SK-N-SH (cell line): ENCODE measurements at regions not wholly inside any gene's neighbourhood (a gene's known extent, or its start where the extent isn't known, plus 50 kb on each side); places are given as distances from the start of the nearest gene placed in this dataset.

Experiments used
- CTCF ChIA-PET: fragments of 300-600, 350-600 bp; formaldehyde crosslinking; extraction: SDS; loops from one replicate; lab custom pipeline; 2021; lab: Yijun Ruan, JAX
- POLR2A ChIA-PET: fragments of 350-600 bp; sonication (Branson Sonifier 250); formaldehyde crosslinking; extraction: SDS; loops from one replicate; lab custom pipeline; 2020; ENCODE audit warnings: antibody characterized with exemption, inconsistent platforms; lab: Yijun Ruan, JAX
- DNase-seq: peaks from one replicate; pipeline ENCODE4 v3.0.0; 2012
- H2AFZ ChIP-seq: fragments of 200-600 bp; sonication (generic); 2 replicates; pipeline ENCODE4 v1.8.1; 2016; ENCODE audit warnings: antibody characterized with exemption, mild to moderate bottlenecking, low read depth
- H3F3A ChIP-seq: fragments of 200-600 bp; sonication (generic); replicated peaks from 2 replicates; pipeline ENCODE3; 2016; ENCODE audit warnings: antibody characterized with exemption, mild to moderate bottlenecking; ENCODE audit not compliant: insufficient read depth
- H3K27ac ChIP-seq, 2 experiments: fragments of 200-500 bp in 1 of 2; fragments of 200-600 bp in 1 of 2; sonication (Bioruptor generic) in 1 of 2; sonication (generic), shearing (Covaris generic) in 1 of 2; 2 replicates each; pipeline versions ENCODE4 v1.5.1 to v1.6.1; 2014 to 2016; ENCODE audit warnings: low read depth in 2 of 2, inconsistent platforms in 1 of 2, low read length in 1 of 2, mild to moderate bottlenecking in 1 of 2, mixed read lengths in 1 of 2
- H3K27me3 ChIP-seq: fragments of 200-600 bp; sonication (generic), shearing (Covaris generic); 2 replicates; pipeline ENCODE4 v1.6.1; 2016; ENCODE audit warnings: mixed run types; ENCODE audit not compliant: insufficient read depth
- H3K36me3 ChIP-seq, 2 experiments: fragments of 200-500 bp in 1 of 2; fragments of 200-600 bp in 1 of 2; sonication (Bioruptor generic) in 1 of 2; sonication (generic) in 1 of 2; replicated peaks in 1 of 2; 2 replicates each; pipeline versions ENCODE3 to v1.5.1; 2014 to 2016; ENCODE audit warnings: low read length in 1 of 2, mild to moderate bottlenecking in 1 of 2; ENCODE audit not compliant: insufficient read depth in 2 of 2, control insufficient read depth in 1 of 2
- H3K4me1 ChIP-seq, 2 experiments: fragments of 200-500 bp in 1 of 2; fragments of 200-600 bp in 1 of 2; sonication (Bioruptor generic) in 1 of 2; sonication (generic), shearing (Covaris generic) in 1 of 2; 2 replicates each; pipeline versions ENCODE4 v1.5.1 to v1.6.1; 2014 to 2016; ENCODE audit warnings: low read depth in 1 of 2, low read length in 1 of 2, mixed run types in 1 of 2; ENCODE audit not compliant: insufficient read depth in 2 of 2, control insufficient read depth in 1 of 2
- H3K4me2 ChIP-seq: fragments of 200-600 bp; sonication (generic), shearing (Covaris generic); 2 replicates; pipeline ENCODE4 v1.6.1; 2017; ENCODE audit warnings: mixed run types
- H3K4me3 ChIP-seq, 2 experiments: fragments of 200-500 bp in 1 of 2; fragments of 200-600 bp in 1 of 2; sonication (Bioruptor generic) in 1 of 2; sonication (generic), shearing (Covaris generic) in 1 of 2; 2 replicates each; pipeline versions ENCODE4 v1.5.1 to v1.8.1; 2014 to 2016; ENCODE audit warnings: low read depth in 2 of 2, inconsistent platforms in 1 of 2, low read length in 1 of 2, mild to moderate bottlenecking in 1 of 2, mixed read lengths in 1 of 2, moderate library complexity in 1 of 2
- H3K79me2 ChIP-seq: fragments of 200-600 bp; sonication (generic); 2 replicates; pipeline ENCODE4 v1.8.1; 2017; ENCODE audit warnings: mild to moderate bottlenecking; ENCODE audit not compliant: insufficient read depth
- H3K9ac ChIP-seq: fragments of 200-600 bp; sonication (generic); 2 replicates; pipeline ENCODE4 v1.6.1; 2017; ENCODE audit warnings: mixed run types
- H3K9me2 ChIP-seq: fragments of 200-600 bp; sonication (generic); 2 replicates; pipeline ENCODE4 v1.6.1; 2017; ENCODE audit warnings: mixed run types
- H3K9me3 ChIP-seq: fragments of 200-600 bp; sonication (generic); 2 replicates; pipeline ENCODE4 v1.6.1; 2017; ENCODE audit warnings: mixed run types, mild to moderate bottlenecking, moderate library complexity
- H4K20me1 ChIP-seq: fragments of 200-600 bp; sonication (generic); 2 replicates; pipeline ENCODE4 v1.6.1; 2017; ENCODE audit warnings: mild to moderate bottlenecking, mixed run types; ENCODE audit not compliant: insufficient read depth
- ELF1 ChIP-seq: IDR thresholded peaks from 2 replicates; pipeline ENCODE4 v1.4.0; 2012
- EZH2phosphoT487 ChIP-seq: fragments of 200-600 bp; sonication (generic); IDR thresholded peaks from 2 replicates; pipeline ENCODE4 v1.6.1; 2017; ENCODE audit warnings: low read depth, mixed run types, mild to moderate bottlenecking, antibody characterized with exemption, moderate library complexity, borderline replicate concordance
- GATA2 ChIP-seq: sonication (generic); formaldehyde crosslinking; IDR thresholded peaks from 2 replicates; pipeline ENCODE4 v1.5.0; 2020; ENCODE audit warnings: mild to moderate bottlenecking, missing genetic modification reagents
- MXI1 ChIP-seq: IDR thresholded peaks from 2 replicates; pipeline ENCODE4 v1.6.1; 2012; ENCODE audit warnings: mild to moderate bottlenecking, low read depth, low read length, improper control_type of control experiment
- NFIC ChIP-seq: IDR thresholded peaks from 2 replicates; pipeline ENCODE4 v1.4.0; 2012; ENCODE audit warnings: borderline replicate concordance
- PBX3 ChIP-seq: IDR thresholded peaks from 2 replicates; pipeline ENCODE4; 2012
- POLR2AphosphoS5 ChIP-seq: IDR thresholded peaks from 2 replicates; pipeline ENCODE4 v1.6.1; 2012; ENCODE audit warnings: low read depth, low read length
- REST ChIP-seq: IDR thresholded peaks from 2 replicates; pipeline ENCODE4 v1.6.1; 2012; ENCODE audit warnings: mild to moderate bottlenecking, low read depth, low read length, moderate library complexity
- SIN3A ChIP-seq: IDR thresholded peaks from 2 replicates; pipeline ENCODE4 v1.6.1; 2012; ENCODE audit warnings: low read depth, mild to moderate bottlenecking, low read length, moderate library complexity, borderline replicate concordance
- WGBS: methylation state at CpG from one replicate; pipeline ENCODE4 v1.1.6; 2017; ENCODE audit warnings: low lambda C conversion rate; 5-methylcytosine and 5-hydroxymethylcytosine counted together

GRCh38 chr11:79942090-79942489 lies 501.3 kb upstream of the TENM4 start:
- POLR2A ChIA-PET, result no interaction called here
- CTCF ChIA-PET, result interaction anchor here (0.7 kb wide), 1 partner anchor 9 kb away, joined by 3 read pairs; no protein-coding TSS in a partner anchor

More at GRCh38 chr11:79942090-79942489, 501.3 kb upstream of the TENM4 start:
- H3F3A ChIP-seq, result no peaks in the 10 kb centered on the region
- H3K4me1 ChIP-seq, result no peaks in the 10 kb centered on the region
- H3K9me3 ChIP-seq, result no peaks in the 10 kb centered on the region
- H3K4me3 ChIP-seq, result no peak overlapping the region
- H2AFZ ChIP-seq, result no peak overlapping the region
- H3K9me2 ChIP-seq, result no peaks in the 10 kb centered on the region
- no peaks in the 10 kb centered on the region for H3K79me2 ChIP-seq
- H4K20me1 ChIP-seq, result no peaks in the 10 kb centered on the region
- no peak overlapping the region for H3K9ac ChIP-seq
- no peak overlapping the region for H3K4me2 ChIP-seq
- no peaks in the 10 kb centered on the region for H3K27me3 ChIP-seq
- 17% methylated on average over 2 of the region's 2 CpGs for WGBS
- no peaks in the 10 kb centered on the region for H3K36me3 ChIP-seq
- DNase-seq, result no peak
- TF ChIP-seq MXI1 (no peak), REST (no peak), GATA2 (CRISPR knock-in tag) (no peak), EZH2phosphoT487 (no peak), SIN3A (no peak), NFIC (no peak), ELF1 (no peak), POLR2AphosphoS5 (no peak), PBX3 (no peak)
- no peak overlapping the region for H3K27ac ChIP-seq
